ENCODE measurements at regions not wholly inside any gene's neighbourhood (a gene's known extent, or its start where the extent isn't known, plus 50 kb on each side); places are given as distances from the start of the nearest gene placed in this dataset.

GRCh38 chr1:106678279-106679050 lies 378.0 kb upstream of the PRMT6 start:
- Histone ChIP-seq H3K79me2 (ENCODE audit: control insufficient read depth, insufficient read depth, low read length, unreplicated experiment) (no peaks in the 10 kb centered on the region), H3K4me3 (ENCODE audit: low read depth, low read length) (no peak overlapping the region), H3K4me1 (ENCODE audit: control insufficient read depth, insufficient read depth, low read length, unreplicated experiment) (no peaks in the 10 kb centered on the region), H3K27ac (ENCODE audit: low read depth, low read length) (no peak overlapping the region), H3K27me3 (ENCODE audit: insufficient read depth, low read length) (no peaks in the 10 kb centered on the region), H2AFZ (ENCODE audit: low read length, unreplicated experiment) (no peak overlapping the region), H3K36me3 (ENCODE audit: insufficient read depth, low read length) (no peaks in the 10 kb centered on the region)

GRCh38 chr1:106680216-106680615 lies 376.3 kb upstream of the PRMT6 start:
- no peaks in the 10 kb centered on the region for H3K27me3 ChIP-seq (ENCODE audit: insufficient read depth, low read length)
- no peak overlapping the region for H3K4me3 ChIP-seq (ENCODE audit: low read depth, low read length)
- H3K36me3 ChIP-seq (ENCODE audit: insufficient read depth, low read length): no peaks in the 10 kb centered on the region
- no peak overlapping the region for H3K27ac ChIP-seq (ENCODE audit: low read depth, low read length)
- H2AFZ ChIP-seq (ENCODE audit: low read length, unreplicated experiment): no peak overlapping the region
- no peaks in the 10 kb centered on the region for H3K4me1 ChIP-seq (ENCODE audit: control insufficient read depth, insufficient read depth, low read length, unreplicated experiment)
- H3K79me2 ChIP-seq (ENCODE audit: control insufficient read depth, insufficient read depth, low read length, unreplicated experiment): no peaks in the 10 kb centered on the region

- Histone ChIP-seq H3K4me1 (ENCODE audit: control insufficient read depth, insufficient read depth, low read length, unreplicated experiment) (no peaks in the 10 kb centered on the region), H3K4me3 (ENCODE audit: low read depth, low read length) (no peak overlapping the region), H3K27ac (ENCODE audit: low read depth, low read length) (no peak overlapping the region), H3K36me3 (ENCODE audit: insufficient read depth, low read length) (no peaks in the 10 kb centered on the region), H3K27me3 (ENCODE audit: insufficient read depth, low read length) (no peaks in the 10 kb centered on the region), H3K79me2 (ENCODE audit: control insufficient read depth, insufficient read depth, low read length, unreplicated experiment) (no peaks in the 10 kb centered on the region), H2AFZ (ENCODE audit: low read length, unreplicated experiment) (no peak overlapping the region)
These were observed 375.6 kb upstream of the PRMT6 start for GRCh38 chr1:106680776-106681344.

- H3K27me3 ChIP-seq (ENCODE audit: insufficient read depth, low read length): no peaks in the 10 kb centered on the region
- no peaks in the 10 kb centered on the region for H3K79me2 ChIP-seq (ENCODE audit: control insufficient read depth, insufficient read depth, low read length, unreplicated experiment)
- H3K27ac ChIP-seq (ENCODE audit: low read depth, low read length): no peak overlapping the region
- H3K4me3 ChIP-seq (ENCODE audit: low read depth, low read length): no peak overlapping the region
- H2AFZ ChIP-seq (ENCODE audit: low read length, unreplicated experiment): no peak overlapping the region
- H3K4me1 ChIP-seq (ENCODE audit: control insufficient read depth, insufficient read depth, low read length, unreplicated experiment): no peaks in the 10 kb centered on the region
- H3K36me3 ChIP-seq (ENCODE audit: insufficient read depth, low read length): no peaks in the 10 kb centered on the region
These were observed 374.4 kb upstream of the PRMT6 start for GRCh38 chr1:106681939-106682522.

- Histone ChIP-seq H3K27ac (ENCODE audit: low read depth, low read length) (no peak overlapping the region), H3K4me3 (ENCODE audit: low read depth, low read length) (no peak overlapping the region), H2AFZ (ENCODE audit: low read length, unreplicated experiment) (no peak overlapping the region), H3K36me3 (ENCODE audit: insufficient read depth, low read length) (no peaks in the 10 kb centered on the region), H3K27me3 (ENCODE audit: insufficient read depth, low read length) (no peaks in the 10 kb centered on the region), H3K4me1 (ENCODE audit: control insufficient read depth, insufficient read depth, low read length, unreplicated experiment) (no peaks in the 10 kb centered on the region), H3K79me2 (ENCODE audit: control insufficient read depth, insufficient read depth, low read length, unreplicated experiment) (no peaks in the 10 kb centered on the region)
These were observed 368.0 kb upstream of the PRMT6 start for GRCh38 chr1:106688446-106688845.

- Histone ChIP-seq H3K79me2 (ENCODE audit: control insufficient read depth, insufficient read depth, low read length, unreplicated experiment) (no peaks in the 10 kb centered on the region), H3K4me1 (ENCODE audit: control insufficient read depth, insufficient read depth, low read length, unreplicated experiment) (no peaks in the 10 kb centered on the region), H3K4me3 (ENCODE audit: low read depth, low read length) (no peak overlapping the region), H2AFZ (ENCODE audit: low read length, unreplicated experiment) (no peak overlapping the region), H3K27ac (ENCODE audit: low read depth, low read length) (no peak overlapping the region), H3K36me3 (ENCODE audit: insufficient read depth, low read length) (no peaks in the 10 kb centered on the region), H3K27me3 (ENCODE audit: insufficient read depth, low read length) (no peaks in the 10 kb centered on the region)
These were observed 357.8 kb upstream of the PRMT6 start for GRCh38 chr1:106698660-106699059.

- Histone ChIP-seq H3K27me3 (ENCODE audit: insufficient read depth, low read length) (no peaks in the 10 kb centered on the region), H3K27ac (ENCODE audit: low read depth, low read length) (no peak overlapping the region), H3K36me3 (ENCODE audit: insufficient read depth, low read length) (no peaks in the 10 kb centered on the region), H2AFZ (ENCODE audit: low read length, unreplicated experiment) (no peak overlapping the region), H3K4me1 (ENCODE audit: control insufficient read depth, insufficient read depth, low read length, unreplicated experiment) (no peaks in the 10 kb centered on the region), H3K79me2 (ENCODE audit: control insufficient read depth, insufficient read depth, low read length, unreplicated experiment) (no peaks in the 10 kb centered on the region), H3K4me3 (ENCODE audit: low read depth, low read length) (no peak overlapping the region)
These were observed 357.0 kb upstream of the PRMT6 start for GRCh38 chr1:106699433-106699832.

- Histone ChIP-seq H3K79me2 (ENCODE audit: control insufficient read depth, insufficient read depth, low read length, unreplicated experiment) (no peaks in the 10 kb centered on the region), H3K27ac (ENCODE audit: low read depth, low read length) (no peak overlapping the region), H3K4me1 (ENCODE audit: control insufficient read depth, insufficient read depth, low read length, unreplicated experiment) (no peaks in the 10 kb centered on the region), H2AFZ (ENCODE audit: low read length, unreplicated experiment) (no peak overlapping the region), H3K27me3 (ENCODE audit: insufficient read depth, low read length) (no peaks in the 10 kb centered on the region), H3K36me3 (ENCODE audit: insufficient read depth, low read length) (no peaks in the 10 kb centered on the region), H3K4me3 (ENCODE audit: low read depth, low read length) (no peak overlapping the region)
These were observed 356.3 kb upstream of the PRMT6 start for GRCh38 chr1:106700211-106700610.

- Histone ChIP-seq H3K4me1 (ENCODE audit: control insufficient read depth, insufficient read depth, low read length, unreplicated experiment) (no peaks in the 10 kb centered on the region), H3K36me3 (ENCODE audit: insufficient read depth, low read length) (no peaks in the 10 kb centered on the region), H3K27ac (ENCODE audit: low read depth, low read length) (no peak overlapping the region), H2AFZ (ENCODE audit: low read length, unreplicated experiment) (no peak overlapping the region), H3K4me3 (ENCODE audit: low read depth, low read length) (no peak overlapping the region), H3K27me3 (ENCODE audit: insufficient read depth, low read length) (no peaks in the 10 kb centered on the region), H3K79me2 (ENCODE audit: control insufficient read depth, insufficient read depth, low read length, unreplicated experiment) (no peaks in the 10 kb centered on the region)
These were observed 350.5 kb upstream of the PRMT6 start for GRCh38 chr1:106705971-106706370.

- Histone ChIP-seq H2AFZ (ENCODE audit: low read length, unreplicated experiment) (no peak overlapping the region), H3K79me2 (ENCODE audit: control insufficient read depth, insufficient read depth, low read length, unreplicated experiment) (no peaks in the 10 kb centered on the region), H3K4me3 (ENCODE audit: low read depth, low read length) (no peak overlapping the region), H3K27ac (ENCODE audit: low read depth, low read length) (no peak overlapping the region), H3K36me3 (ENCODE audit: insufficient read depth, low read length) (no peaks in the 10 kb centered on the region), H3K27me3 (ENCODE audit: insufficient read depth, low read length) (no peaks in the 10 kb centered on the region), H3K4me1 (ENCODE audit: control insufficient read depth, insufficient read depth, low read length, unreplicated experiment) (no peaks in the 10 kb centered on the region)
These were observed 338.9 kb upstream of the PRMT6 start for GRCh38 chr1:106717591-106717990.

GRCh38 chr1:106721790-106722189 lies 334.7 kb upstream of the PRMT6 start:
- no peak overlapping the region for H3K27ac ChIP-seq (ENCODE audit: low read depth, low read length)
- no peak overlapping the region for H2AFZ ChIP-seq (ENCODE audit: low read length, unreplicated experiment)
- no peaks in the 10 kb centered on the region for H3K27me3 ChIP-seq (ENCODE audit: insufficient read depth, low read length)

More at GRCh38 chr1:106721790-106722189, 334.7 kb upstream of the PRMT6 start:
- H3K4me1 ChIP-seq (ENCODE audit: control insufficient read depth, insufficient read depth, low read length, unreplicated experiment): no peaks in the 10 kb centered on the region
- no peak overlapping the region for H3K4me3 ChIP-seq (ENCODE audit: low read depth, low read length)
- H3K79me2 ChIP-seq (ENCODE audit: control insufficient read depth, insufficient read depth, low read length, unreplicated experiment): no peaks in the 10 kb centered on the region
- H3K36me3 ChIP-seq (ENCODE audit: insufficient read depth, low read length): no peaks in the 10 kb centered on the region

Data from ACC112 (cell line).